Activated effector memory CD4-positive, alpha-beta T cell treated with anti-CD3 and anti-CD28 coated beads, Interleukin-2, amount 50 U/mL, for 16 hours (primary cell): ENCODE measurements at regions not wholly inside any gene's neighbourhood (a gene's known extent, or its start where the extent isn't known, plus 50 kb on each side); places are given as distances from the start of the nearest gene placed in this dataset.
"Not testable (repeated sequence)": the region's sequence is repeated elsewhere in the genome, so short reads cannot be mapped to it uniquely, and the experiment has no call there.

Source experiments
- DNase-seq: peaks from one replicate; pipeline ENCODE4 v3.0.0-alpha.2; 2020

DNA sequence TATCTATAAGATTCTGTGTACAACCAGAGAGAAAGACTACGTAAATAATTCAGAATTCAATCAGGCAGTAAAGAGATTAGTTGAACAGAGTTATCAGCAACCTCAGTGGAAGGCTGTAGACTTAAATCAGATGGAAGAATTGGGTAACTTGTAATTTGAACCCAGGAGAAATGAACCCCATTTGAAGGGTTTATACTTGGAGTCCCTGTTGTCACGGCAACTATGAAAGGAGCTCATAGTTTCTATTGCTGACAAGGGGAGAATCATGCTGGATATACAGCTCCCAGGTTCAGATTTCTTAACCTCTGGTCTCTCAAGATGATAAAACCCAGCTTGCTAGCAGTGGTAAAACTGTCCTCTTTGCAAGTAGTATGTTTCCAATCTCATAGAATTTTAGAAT, 54.4 kb upstream of the BMP4 start:
- no peak for DNase-seq

DNA sequence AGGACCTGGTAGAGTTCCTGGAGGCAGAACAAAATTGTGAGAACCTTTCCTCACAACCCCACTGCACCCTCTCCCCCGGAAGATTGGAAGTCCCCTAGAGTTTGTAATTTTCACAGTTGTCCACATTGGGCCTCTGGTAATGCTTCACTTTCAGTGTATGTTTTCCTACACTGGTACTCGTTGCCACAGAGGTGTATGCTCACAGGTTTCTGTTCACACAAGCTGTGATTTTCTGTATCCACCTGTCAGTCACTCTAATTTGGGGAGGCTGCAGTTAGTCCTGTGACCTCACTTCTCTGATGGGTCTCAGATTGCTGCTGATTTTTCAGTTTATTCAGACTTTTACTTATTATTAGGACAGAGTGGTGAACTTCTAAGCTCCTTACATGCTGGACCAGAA, 66.4 kb upstream of the BMP4 start:
- DNase-seq = no peak

DNA sequence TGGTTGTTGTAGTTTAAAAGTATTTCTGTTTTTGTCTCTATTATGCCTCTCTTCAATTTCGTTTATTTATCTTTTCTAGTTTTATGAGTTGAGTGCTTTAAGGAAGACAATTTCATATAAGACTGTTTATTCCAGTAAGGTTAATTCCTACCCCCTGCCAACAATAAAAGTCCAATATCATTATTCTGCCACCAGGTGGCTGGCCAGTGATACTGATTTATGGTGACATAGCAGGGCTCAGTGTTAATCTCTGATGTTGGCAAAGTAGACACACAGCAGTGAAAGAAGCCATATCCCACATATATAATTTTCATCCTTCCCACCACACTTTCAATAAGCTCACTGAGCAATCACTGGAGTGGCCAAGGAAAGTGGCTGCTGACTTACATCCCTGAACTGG, 69.0 kb upstream of the BMP4 start:
- no peak for DNase-seq

GRCh38 chr14:54026671-54027070, 70.0 kb upstream of the BMP4 start:
- DNase-seq = no peak

- DNase-seq = not testable (repeated sequence)
Measured at GRCh38 chr14:54030996-54031395, 74.4 kb upstream of the BMP4 start.

DNA sequence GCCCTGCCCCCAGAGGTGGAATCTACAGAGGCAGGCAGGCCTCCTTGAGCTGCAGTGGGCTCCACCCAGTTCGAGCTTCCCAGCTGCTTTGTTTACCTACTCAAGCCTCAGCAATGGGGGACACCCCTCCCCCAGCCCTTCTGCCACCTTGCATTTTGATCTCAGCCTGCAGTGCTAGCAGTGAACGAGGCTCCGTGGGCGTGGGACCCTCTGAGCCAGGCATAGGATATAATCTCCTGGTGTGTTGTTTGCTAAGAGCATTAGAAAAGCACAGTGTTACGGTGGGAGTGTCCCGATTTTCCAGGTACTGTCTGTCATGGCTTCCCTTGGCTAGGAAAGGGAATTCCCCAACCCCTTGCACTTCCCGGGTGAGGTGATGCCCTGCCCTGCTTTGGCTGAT, 76.7 kb upstream of the BMP4 start:
- not testable (repeated sequence) for DNase-seq

DNA sequence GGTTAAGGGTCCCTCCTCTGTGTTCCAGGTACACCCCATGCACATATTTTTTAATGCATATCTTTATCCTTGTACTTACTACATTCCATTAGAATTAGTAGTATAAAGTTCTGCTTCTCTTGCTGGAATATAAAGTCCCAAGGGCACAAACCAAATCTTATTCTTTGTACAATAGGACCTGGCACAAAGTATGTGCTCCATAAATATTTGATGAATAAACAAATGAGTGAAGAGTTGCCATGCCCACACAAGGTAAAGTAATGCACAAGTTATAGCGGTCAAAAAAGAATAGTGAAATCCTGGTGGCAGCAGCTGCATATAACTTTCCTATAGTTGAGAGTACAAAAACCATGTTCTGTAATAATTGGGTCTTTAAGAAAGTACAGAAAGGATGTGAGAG, 82.1 kb upstream of the BMP4 start:
- DNase-seq = no peak

- no peak for DNase-seq
Measured at GRCh38 chr14:54039311-54039710, 82.7 kb upstream of the BMP4 start.

GRCh38 chr14:54040846-54041245, 84.2 kb upstream of the BMP4 start:
- no peak for DNase-seq

- no peak for DNase-seq
Measured at GRCh38 chr14:54046250-54046649, 89.6 kb upstream of the BMP4 start.

DNA sequence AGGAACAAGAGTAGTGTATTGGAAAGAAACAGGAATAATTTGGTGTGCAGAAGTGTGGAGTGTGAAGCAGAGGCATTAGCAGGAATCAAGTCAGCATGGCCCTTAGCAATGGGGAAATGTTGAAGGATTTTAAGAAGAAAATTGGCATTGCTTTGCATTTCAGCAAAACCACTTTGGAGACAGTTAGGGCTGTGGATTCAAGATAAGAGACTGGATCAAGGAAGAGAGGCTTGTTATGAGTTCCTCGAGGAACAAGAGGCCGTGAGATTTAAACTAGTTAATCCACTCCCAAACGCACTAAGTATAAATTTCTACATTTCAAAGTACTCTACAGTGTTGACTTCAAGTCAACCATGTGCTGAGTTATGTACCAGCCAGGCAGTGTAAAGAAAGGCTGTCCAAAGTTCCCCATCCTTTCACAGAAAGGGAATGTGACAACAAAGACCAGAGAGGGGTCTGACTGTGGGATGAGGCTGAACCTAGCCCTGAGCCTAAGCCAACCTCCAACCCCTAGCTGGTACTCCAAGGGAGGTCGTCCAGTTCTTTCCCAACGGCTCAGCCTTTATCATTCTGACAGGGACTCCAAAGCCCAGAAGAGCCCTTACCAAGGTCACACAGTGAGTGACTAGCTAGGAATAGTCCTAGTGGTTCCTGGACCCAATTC, 91.2 kb upstream of the BMP4 start:
- no peak for DNase-seq

GRCh38 chr14:54048311-54048710, 91.7 kb upstream of the BMP4 start:
- no peak for DNase-seq

- no peak for DNase-seq
Measured at GRCh38 chr14:54048736-54049135, 92.1 kb upstream of the BMP4 start.

DNA sequence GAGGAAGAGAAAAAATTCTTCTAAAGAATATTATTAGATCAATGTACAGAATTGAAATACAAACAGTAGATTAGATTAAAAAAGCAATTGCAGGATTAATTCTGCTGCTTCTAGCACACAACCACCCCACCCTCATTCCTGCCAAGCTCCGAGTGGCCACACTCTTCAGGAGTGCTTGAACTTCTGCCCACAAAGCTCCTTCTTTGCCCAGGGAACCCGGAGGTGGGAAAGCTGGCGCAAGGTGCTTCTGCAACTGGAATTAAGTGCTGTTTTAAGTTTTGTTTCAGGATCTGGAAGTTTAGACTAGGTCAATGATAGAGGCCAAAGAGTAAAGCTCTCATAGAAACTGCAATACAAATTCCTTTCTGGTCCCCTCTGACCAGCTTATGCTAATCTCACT, 94.1 kb upstream of the BMP4 start:
- no peak for DNase-seq

- no peak for DNase-seq
Measured at GRCh38 chr14:54052696-54053385, 96.2 kb upstream of the BMP4 start.

- no peak for DNase-seq
Measured at GRCh38 chr14:54053386-54053745, 96.7 kb upstream of the BMP4 start.

DNA sequence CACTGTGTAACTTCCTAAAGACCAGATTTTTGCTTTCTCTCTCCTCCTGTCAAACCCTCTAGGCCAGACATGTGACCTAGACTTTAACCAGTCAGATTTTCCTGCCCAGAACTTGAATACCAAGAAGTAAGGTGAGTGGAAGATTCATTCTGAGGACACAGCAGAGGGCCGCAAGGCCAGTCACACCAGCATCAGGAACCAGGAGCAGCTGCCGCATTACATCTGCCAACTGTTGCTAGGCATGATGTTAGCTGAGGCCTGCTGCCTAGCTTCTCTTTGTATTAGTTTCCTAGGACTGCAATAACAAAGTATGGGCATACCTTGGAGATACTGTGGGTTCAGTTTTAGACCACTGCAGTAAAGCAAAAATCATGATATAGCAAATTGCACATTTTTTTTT, 101.9 kb upstream of the BMP4 start:
- DNase-seq = no peak

GRCh38 chr14:54083549-54084239, 127.1 kb upstream of the BMP4 start:
- no peak for DNase-seq

GRCh38 chr14:54085232-54085761, 128.7 kb upstream of the BMP4 start:
- no peak for DNase-seq

GRCh38 chr14:54085841-54086240, 129.2 kb upstream of the BMP4 start:
- DNase-seq = no peak

GRCh38 chr14:54086767-54087166, 130.1 kb upstream of the BMP4 start:
- DNase-seq = no peak

GRCh38 chr14:54087376-54087775, 130.8 kb upstream of the BMP4 start:
- DNase-seq = no peak

- DNase-seq = no peak
Measured at GRCh38 chr14:54088271-54088670, 131.6 kb upstream of the BMP4 start.

GRCh38 chr14:54090274-54090673, 133.6 kb upstream of the BMP4 start:
- no peak for DNase-seq
